AG10803 (cell line): ENCODE measurements at regions not wholly inside any gene's neighbourhood (a gene's known extent, or its start where the extent isn't known, plus 50 kb on each side); places are given as distances from the start of the nearest gene placed in this dataset.

Experiments used
- DNase-seq: peaks from one replicate; pipeline ENCODE4 v3.0.0; 2010; ENCODE audit warnings: low read depth
- H3K4me3 ChIP-seq: 2 replicates; pipeline ENCODE4 v1.5.1; 2011; ENCODE audit warnings: mild to moderate bottlenecking, low read length, control low read depth
- TF ChIP-seq, protein P1 (sequence below): conservative IDR thresholded peaks from 2 replicates; pipeline ENCODE4 v1.5.1; 2011; ENCODE audit warnings: mild to moderate bottlenecking, low read length, control low read depth, inconsistent platforms

- no peak overlapping the region for H3K4me3 ChIP-seq
- no peak for DNase-seq
These were observed 98.0 kb downstream of the ADAMTS1 start for GRCh38 chr21:26747216-26747615.

GRCh38 chr21:26743524-26743923, 101.7 kb downstream of the ADAMTS1 start:
- TF ChIP-seq, protein P1, sequence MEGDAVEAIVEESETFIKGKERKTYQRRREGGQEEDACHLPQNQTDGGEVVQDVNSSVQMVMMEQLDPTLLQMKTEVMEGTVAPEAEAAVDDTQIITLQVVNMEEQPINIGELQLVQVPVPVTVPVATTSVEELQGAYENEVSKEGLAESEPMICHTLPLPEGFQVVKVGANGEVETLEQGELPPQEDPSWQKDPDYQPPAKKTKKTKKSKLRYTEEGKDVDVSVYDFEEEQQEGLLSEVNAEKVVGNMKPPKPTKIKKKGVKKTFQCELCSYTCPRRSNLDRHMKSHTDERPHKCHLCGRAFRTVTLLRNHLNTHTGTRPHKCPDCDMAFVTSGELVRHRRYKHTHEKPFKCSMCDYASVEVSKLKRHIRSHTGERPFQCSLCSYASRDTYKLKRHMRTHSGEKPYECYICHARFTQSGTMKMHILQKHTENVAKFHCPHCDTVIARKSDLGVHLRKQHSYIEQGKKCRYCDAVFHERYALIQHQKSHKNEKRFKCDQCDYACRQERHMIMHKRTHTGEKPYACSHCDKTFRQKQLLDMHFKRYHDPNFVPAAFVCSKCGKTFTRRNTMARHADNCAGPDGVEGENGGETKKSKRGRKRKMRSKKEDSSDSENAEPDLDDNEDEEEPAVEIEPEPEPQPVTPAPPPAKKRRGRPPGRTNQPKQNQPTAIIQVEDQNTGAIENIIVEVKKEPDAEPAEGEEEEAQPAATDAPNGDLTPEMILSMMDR: no peak
- DNase-seq: no peak
- no peak overlapping the region for H3K4me3 ChIP-seq

More at GRCh38 chr21:26747216-26747615, 98.0 kb downstream of the ADAMTS1 start:
- TF ChIP-seq, protein P1: no peak

- peak; percentile 72 for DNase-seq
These were observed 106.0 kb downstream of the ADAMTS1 start for GRCh38 chr21:26739189-26739588.

DNA sequence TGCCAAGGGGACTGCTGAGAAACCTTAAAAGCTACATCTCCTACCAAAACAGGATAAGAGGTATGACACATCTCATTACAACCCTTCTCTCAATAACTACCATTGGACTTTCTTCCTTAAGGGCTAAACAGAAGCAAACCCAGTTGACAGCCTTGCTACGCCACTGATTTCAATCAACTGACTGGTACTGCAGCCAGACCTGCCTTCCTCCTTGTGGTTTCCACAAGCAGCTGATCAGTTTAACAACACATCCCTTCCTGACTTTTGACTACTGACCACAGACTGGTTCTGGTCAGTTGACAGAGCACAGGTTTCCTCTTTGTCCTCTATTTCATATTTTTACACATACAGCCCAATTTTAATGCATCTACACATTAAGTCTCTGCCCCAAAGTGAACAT, 108.8 kb downstream of the ADAMTS1 start:
- TF ChIP-seq, protein P1: no peak
- no peak for DNase-seq
- H3K4me3 ChIP-seq: no peak overlapping the region

More at GRCh38 chr21:26739189-26739588, 106.0 kb downstream of the ADAMTS1 start:
- no peak overlapping the region for H3K4me3 ChIP-seq
- TF ChIP-seq, protein P1: no peak

- no peak overlapping the region for H3K4me3 ChIP-seq
- peak; percentile 62 for DNase-seq
- TF ChIP-seq, protein P1: peak; percentile 82
These were observed 112.6 kb downstream of the ADAMTS1 start for GRCh38 chr21:26732432-26733221.

DNA sequence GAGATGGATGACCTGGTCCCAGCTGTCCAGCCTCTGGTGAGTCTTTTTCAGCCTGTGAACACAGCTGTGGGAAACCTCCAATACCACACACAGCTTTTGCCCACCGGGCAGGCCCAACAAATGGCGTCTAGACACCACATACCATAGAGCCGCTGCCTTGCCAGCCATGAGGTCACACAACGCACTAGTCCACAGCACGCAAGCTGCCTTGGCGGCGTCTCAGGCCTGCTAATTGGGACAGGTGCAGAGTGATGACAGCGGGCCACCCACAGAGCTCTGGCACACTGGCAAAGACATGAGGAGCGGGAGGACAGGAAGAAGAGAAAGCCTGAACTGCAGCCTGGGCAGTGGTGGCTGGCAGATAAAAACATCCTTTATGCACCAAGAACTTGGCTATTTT, 125.5 kb downstream of the ADAMTS1 start:
- no peak overlapping the region for H3K4me3 ChIP-seq
- TF ChIP-seq, protein P1: no peak
- peak; percentile 17 for DNase-seq

DNA sequence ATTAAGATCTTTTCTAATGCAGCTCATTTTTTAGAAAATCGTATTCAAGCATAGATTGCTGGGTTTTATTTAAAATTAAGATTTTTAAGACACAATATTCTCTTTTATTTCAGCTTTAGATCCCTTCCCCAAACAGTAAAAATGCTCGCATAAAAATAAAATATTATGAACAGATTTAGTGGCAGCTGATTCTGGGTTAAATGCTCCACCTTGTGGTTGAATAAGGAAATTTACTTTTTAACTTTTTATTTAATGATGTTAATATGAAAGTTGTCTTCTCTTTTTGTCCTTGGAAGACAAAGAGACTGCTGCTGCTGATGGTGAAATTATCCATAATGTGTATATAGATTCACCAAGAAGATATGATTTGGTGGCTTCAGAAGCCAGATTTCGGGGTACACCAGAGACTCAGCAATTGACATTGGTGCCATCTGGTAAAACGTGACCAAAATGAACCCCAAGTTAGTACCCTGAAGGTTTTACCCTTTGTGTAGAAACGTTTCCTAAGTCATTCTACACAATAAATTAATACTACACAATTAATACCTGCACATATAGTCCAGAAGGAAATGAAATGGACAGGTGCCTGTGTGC, 128.0 kb downstream of the ADAMTS1 start:
- peak; percentile 35 for DNase-seq
- H3K4me3 ChIP-seq: no peak overlapping the region
- TF ChIP-seq, protein P1: peak; percentile 63
